ENCODE measurements at regions not wholly inside any gene's neighbourhood (a gene's known extent, or its start where the extent isn't known, plus 50 kb on each side); places are given as distances from the start of the nearest gene placed in this dataset.

DNA sequence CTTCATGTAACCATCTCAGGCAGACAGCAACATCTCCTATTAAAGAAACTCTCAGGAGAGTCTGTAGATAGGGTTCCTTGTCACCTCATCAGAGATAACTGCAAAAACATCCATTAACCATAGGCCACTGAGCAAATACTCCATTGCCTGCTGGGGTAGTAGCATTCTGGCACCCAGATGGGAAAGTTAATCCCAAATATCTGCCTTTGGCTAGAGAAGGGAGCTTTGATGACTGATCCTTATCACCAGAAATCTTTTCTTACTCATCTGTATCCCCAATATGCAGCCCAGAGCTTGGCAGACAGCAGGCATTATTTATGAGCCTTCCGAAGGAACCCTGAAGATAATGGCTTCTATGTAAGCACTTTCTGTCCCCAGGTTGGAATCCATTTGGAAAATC is 173.1 kb downstream of the MFSD1 start:
- DNase-seq, result no peak

- DNase-seq, result no peak
Observed at GRCh38 chr3:158976966-158977365, 175.1 kb downstream of the MFSD1 start.

DNA sequence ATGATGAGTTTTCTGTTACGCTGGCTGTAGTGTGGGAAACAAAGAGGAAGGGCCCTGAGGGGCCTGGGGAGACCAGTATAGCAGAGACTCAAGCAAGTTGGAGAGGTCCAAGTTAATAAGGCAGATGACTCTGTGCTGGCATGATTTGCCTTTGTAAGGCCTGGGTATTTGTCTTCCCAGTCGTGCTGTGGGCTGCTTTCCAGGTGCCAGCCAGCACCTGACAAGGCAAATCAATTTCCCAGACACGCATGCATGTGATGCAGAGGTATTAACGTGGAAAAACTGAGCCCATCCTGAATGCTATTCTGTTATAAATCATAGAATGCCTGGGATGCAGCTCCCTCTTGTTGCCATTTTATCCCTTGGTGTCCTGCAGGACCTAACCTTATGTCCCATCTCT is 175.6 kb downstream of the MFSD1 start:
- DNase-seq, result no peak

- DNase-seq, result no peak
Observed at GRCh38 chr3:158983216-158984099, 181.6 kb downstream of the MFSD1 start.

DNA sequence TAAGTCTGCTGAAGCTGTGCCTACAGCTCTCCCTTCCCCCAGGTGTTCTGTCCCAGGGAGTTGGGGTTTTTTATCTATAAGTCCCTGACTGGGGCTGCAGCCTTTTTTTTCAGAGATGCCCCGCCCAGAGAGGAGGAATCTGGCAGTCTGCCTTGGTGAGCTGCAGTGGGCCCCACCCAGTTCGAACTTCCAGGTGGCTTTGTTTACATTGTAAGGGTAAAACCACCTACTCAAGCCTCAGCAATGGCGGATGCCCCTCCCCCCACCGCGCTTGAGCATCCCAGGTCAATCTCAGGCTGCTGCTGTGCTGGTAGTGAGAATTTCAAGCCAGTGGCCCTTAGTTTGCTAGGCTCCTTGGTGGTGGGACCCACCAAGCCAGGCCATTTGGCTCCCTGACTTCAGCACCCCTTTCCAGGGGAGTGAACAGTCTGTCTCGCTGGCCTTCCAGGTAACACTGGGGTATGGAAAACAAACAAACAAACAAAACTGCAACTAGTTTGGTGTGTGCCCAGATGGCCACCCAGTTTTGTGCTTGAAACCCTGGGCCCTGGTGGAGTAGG is 189.4 kb downstream of the MFSD1 start:
- DNase-seq, result no peak

DNA sequence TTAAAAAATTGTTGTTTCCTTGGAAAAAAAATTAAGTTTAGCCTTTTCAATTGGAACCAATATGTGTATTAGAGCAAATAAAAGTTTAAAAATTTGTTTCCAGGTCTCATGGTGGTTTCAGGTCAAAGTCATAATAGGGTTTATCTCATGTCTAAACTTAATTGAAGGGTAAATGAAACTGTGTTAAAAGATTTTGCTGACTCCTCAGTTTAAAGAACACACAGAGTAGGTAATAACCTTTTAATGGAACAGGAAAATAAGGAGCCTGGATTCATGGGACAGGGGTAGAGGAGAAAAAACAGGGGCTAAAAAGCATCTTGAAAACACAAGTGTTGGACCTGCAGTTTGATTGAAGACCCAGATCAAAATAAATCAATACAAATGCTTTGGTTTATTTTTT is 190.6 kb downstream of the MFSD1 start:
- DNase-seq, result no peak

GRCh38 chr3:158994386-158994785 is 192.5 kb downstream of the MFSD1 start:
- DNase-seq, result no peak

DNA sequence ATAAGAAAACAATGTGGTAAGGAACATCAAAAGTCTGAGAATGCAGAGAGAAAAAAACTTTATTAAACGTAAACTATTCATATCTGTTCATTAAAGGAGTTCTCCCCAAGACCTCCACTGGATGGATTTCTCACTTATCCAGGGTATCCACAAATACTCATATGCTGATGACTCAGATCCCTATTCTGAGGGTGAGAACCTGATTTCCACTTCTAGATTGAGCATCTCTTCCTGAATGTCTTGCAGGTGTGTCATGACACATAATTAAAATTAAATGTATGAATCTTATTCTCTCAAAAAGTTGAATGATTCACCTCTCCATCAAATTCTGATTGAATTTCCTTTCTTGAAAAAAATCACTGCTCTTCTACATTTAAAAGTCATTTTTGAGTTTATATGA is 199.9 kb downstream of the MFSD1 start:
- DNase-seq, result no peak

DNA sequence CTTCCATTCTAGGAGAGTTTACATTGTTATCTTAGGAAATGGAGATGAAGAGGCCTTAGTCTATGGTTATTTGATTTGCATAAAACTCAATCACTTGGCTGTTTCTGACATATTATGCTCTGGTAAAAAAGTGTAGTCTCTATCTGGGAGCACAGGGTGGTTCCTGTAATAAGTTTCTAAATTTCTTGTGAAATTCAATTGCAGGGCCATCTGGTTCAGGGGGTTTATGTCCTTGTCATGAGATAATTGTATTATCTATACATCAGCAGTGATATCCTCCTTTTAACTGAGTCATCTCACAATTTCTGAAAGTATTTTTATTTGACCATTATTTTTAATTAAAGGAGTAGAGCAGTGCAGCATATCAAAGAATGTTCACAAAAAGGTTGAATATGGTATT is 203.3 kb downstream of the MFSD1 start:
- DNase-seq, result no peak

DNA sequence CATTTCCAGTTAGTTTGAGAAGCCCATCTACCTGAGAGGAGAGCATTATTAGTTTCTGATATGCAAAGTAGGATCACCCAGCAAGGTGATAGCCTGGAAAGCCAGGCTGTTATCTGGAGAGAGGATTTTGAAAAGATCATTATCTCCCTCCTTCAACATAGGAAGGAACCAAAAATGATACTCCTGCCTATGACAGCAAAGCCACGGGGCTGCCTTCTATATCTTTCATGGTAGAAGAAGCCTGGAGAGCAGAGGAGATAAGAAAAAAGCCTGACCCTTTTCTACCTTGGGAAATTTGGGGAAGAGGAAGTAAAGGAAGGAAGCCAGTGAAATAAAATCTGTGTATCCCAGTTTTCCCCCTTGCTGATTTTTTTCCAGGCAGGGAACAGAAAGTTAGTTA is 205.5 kb downstream of the MFSD1 start:
- no peak for DNase-seq

- no peak for DNase-seq
Observed at GRCh38 chr3:159008401-159008800, 206.5 kb downstream of the MFSD1 start.

DNA sequence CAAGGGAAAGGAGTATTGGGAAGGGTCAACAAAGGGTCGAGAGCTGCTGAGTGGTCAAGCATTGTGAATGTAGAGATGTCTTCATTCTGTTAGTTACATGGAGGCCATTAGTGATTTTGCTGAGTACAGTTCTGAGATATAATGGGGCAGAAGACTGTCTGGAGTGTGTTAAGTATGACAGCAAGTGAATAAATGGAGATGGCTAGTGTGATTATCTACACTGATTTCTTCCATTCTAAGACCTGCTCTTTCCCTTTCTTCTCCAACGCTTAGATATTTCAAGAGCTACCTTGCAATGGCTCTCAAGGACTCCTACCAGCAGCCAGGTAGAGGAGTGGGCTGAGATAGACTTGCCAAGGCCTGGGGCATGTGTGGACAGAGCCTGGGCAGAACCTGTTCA is 216.5 kb downstream of the MFSD1 start:
- DNase-seq, result no peak

DNA sequence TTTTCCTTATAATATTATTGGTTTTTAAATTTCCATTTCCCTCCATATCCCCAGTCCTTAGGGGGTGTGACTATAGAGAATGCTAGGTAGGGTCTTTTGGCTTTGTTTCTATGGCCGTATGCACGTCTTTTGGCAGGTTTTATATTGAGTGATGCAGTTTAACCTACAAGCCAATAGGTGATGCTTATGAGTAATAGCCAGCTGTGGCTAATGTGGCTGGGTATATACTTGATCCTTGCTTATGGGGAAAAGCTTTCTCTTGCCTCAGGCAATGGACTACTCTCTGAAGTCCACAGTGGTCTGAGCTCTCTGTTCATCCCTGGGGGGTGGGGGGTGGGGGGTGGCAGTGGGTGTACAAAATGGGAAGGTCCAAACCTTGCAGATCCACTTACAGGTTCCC is 223.9 kb downstream of the MFSD1 start:
- no peak for DNase-seq

- no peak for DNase-seq
Observed at GRCh38 chr3:159026510-159026909, 224.7 kb downstream of the MFSD1 start.

DNA sequence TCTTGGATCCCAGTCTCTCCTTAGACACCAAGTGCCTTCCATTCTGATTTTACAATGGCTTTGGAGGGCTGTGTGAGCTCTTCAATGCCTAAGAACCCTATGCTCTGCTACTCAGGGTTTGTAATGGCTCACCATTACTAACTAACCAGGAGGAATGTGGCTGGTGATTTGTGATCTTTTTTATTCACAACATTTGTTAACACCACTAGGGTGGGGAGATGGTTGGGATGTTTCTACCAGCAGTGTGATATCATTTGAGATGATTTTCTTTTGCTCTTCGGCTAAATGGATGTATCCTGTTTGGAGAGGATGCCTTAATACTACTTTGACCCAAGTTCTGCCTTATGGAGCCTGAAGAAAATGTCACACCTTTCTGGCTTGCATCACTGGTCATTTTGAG is 226.9 kb downstream of the MFSD1 start:
- DNase-seq, result no peak

DNA sequence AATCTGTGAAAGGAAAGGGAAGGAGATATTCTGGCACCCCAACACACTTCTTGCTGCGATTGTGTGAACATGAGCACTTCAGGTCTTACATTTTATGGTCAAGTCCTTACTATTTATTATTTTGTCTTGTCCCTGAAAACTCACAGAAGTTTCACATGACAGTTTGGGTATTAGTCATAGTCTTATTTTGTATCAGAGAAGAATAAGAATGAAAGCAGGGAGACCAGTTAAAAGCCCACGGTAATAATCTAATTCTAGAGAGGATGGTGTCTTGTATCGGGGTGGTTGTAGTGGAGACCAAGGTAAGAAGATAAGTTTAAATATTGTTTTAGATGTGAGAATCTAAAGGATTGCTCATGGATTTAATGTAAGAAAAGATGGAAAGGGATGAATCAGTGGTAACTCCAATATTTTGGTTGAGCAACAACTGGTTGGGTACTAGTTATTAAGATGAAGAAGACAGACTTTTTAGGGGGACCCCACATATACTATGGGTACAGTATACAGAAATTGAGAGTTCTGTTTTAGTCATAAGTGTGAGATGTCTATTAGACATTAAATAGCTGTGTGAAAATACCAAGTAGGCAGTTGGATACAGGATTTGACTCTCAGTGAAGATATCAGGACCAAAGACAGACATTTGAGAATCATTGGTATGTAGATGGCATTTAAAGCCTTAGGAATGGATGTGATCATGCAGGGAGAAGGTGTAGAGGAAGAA is 227.6 kb downstream of the MFSD1 start:
- DNase-seq, result no peak

DNA sequence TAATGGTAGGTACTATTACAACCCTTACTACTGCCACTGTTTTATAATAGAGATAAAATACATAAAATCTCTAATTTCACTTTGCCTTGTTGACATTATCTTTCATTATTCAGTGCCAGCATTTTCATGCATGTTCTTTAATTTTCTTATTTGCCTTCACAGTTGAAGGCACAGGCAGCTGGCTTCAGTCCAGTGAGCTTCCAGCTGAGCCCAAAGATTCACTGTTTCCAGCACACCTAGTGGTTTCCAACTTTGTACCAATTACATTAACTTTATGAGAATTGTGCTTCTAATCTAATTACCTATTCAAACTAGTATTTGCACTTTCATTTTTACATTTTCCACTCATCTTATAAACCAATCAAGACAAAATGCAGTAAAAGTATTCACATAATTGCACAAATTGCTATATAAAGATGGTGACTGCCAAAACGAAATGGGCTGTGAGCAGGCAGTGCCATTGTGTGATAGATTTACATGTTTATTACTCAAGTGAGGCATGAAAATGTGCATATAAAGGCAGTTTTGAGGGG is 228.3 kb downstream of the MFSD1 start:
- no peak for DNase-seq

DNA sequence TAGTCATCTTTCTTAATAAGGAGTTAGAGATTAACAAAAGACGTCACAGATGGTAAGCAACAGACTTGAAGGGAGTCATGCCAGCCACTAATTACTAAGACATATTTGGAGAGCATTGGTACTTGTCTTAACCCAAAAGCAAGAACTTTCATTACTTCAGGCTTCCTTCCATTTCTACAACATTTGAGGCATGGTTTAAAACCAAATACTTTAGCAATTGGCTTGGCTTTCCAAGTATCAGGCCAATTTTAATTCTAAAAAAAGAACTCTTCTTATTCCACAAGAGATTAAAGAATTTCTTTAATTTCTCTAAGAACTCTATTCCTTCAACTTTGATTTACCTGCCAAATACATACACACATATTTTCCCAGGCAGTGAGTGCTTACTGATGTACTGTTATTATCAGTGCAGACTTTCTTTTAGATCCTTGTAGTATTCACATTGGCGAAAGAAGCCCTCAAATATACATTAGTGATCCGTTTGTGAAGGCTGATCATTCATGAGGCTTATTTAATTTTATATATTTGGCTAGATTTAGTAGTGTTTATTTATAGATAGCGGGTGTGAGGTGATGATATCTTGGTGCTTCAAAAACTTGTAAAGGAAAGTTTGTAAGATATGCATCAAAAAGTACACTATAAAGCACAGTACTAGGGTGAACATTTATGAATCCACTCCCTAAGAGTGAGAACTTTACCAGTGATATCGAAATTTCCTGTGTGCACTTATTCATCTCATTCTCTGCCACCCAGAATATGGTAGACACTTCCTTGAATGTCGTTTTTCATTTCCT is 229.2 kb downstream of the MFSD1 start:
- DNase-seq, result no peak

DNA sequence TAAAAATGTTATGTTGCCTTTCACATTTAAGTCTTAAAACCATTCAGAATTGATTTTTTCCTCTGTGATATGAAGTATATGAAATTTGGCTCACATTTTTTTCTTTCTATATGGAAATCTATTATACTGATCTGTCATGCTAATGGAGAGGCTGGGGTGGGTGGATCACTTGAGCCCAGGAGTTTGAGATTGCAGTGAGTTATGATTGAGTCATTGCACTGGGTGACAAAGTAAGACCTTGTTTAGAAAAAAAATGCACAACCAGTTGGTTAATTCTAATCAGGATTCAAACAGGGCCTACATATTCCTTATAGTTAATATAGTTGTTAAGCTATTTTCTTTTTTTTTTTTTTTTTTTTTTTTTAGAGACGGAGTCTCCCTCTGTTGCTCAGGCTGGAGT is 230.5 kb downstream of the MFSD1 start:
- DNase-seq, result no peak

DNA sequence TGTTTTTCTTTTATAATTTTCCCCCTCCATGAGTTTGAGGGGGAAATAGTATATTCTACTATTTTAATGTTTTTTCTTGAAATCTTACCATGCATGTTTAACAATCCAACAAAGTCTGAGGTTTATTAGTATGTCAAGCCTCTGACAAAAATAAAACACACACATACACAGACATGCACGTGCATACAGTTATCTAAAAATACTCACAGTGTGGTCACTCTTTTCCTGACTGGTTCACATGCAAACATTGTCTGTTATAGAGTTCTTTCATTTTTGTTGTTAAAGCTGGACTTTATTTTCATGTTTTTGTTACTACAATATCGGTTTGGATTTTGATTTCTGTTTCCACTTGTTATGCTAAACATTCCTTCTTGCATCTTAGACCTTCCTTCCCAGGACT is 236.6 kb downstream of the MFSD1 start:
- no peak for DNase-seq

GRCh38 chr3:159039286-159039685 is 237.4 kb downstream of the MFSD1 start:
- DNase-seq, result no peak

- no peak for DNase-seq
Observed at GRCh38 chr3:159045279-159045885, 243.5 kb downstream of the MFSD1 start.

- no peak for DNase-seq
Observed at GRCh38 chr3:159047361-159047760, 245.5 kb downstream of the MFSD1 start.

Measured in activated T-cell treated with anti-CD3 and anti-CD28 coated beads, Interleukin-2, amount 50 U/mL, for 48 hours (primary cell).